ENCODE measurements at regions not wholly inside any gene's neighbourhood (a gene's known extent, or its start where the extent isn't known, plus 50 kb on each side); places are given as distances from the start of the nearest gene placed in this dataset.

GRCh38 chr3:22159004-22159695 is 408.1 kb upstream of the ZNF385D start:
- no peak for TF ChIP-seq POLR2AphosphoS5 (IDR thresholded peaks at IDR 0.05; ENCODE audit: low read depth, low read length)
- no peak for TF ChIP-seq TAF1 (IDR thresholded peaks at IDR 0.05; ENCODE audit: borderline replicate concordance, insufficient read depth, low read length)
- TF ChIP-seq REST (IDR thresholded peaks at IDR 0.05; ENCODE audit: insufficient read depth in 1 of 2, low read depth in 2 of 2, low read length in 2 of 2), result no peak
- no peak for TF ChIP-seq SIN3A (IDR thresholded peaks at IDR 0.05; ENCODE audit: borderline replicate concordance, insufficient read depth, low read length)
- no peak for TF ChIP-seq FOXP2 (optimal IDR thresholded peaks at IDR 0.05; ENCODE audit: borderline replicate concordance, extremely low read depth, extremely low read length, insufficient read depth)

GRCh38 chr3:22161315-22161714 is 410.3 kb upstream of the ZNF385D start:
- TF ChIP-seq TAF1 (IDR thresholded peaks at IDR 0.05; ENCODE audit: borderline replicate concordance, insufficient read depth, low read length), result no peak
- no peak for TF ChIP-seq REST (IDR thresholded peaks at IDR 0.05; ENCODE audit: insufficient read depth in 1 of 2, low read depth in 2 of 2, low read length in 2 of 2)
- TF ChIP-seq FOXP2 (optimal IDR thresholded peaks at IDR 0.05; ENCODE audit: borderline replicate concordance, extremely low read depth, extremely low read length, insufficient read depth), result no peak
- no peak for TF ChIP-seq SIN3A (IDR thresholded peaks at IDR 0.05; ENCODE audit: borderline replicate concordance, insufficient read depth, low read length)
- no peak for TF ChIP-seq POLR2AphosphoS5 (IDR thresholded peaks at IDR 0.05; ENCODE audit: low read depth, low read length)

GRCh38 chr3:22170370-22170769 is 419.4 kb upstream of the ZNF385D start:
- TF ChIP-seq POLR2AphosphoS5 (IDR thresholded peaks at IDR 0.05; ENCODE audit: low read depth, low read length) (no peak), SIN3A (IDR thresholded peaks at IDR 0.05; ENCODE audit: borderline replicate concordance, insufficient read depth, low read length) (no peak), TAF1 (IDR thresholded peaks at IDR 0.05; ENCODE audit: borderline replicate concordance, insufficient read depth, low read length) (no peak), REST (IDR thresholded peaks at IDR 0.05; ENCODE audit: insufficient read depth in 1 of 2, low read depth in 2 of 2, low read length in 2 of 2) (no peak), FOXP2 (optimal IDR thresholded peaks at IDR 0.05; ENCODE audit: borderline replicate concordance, extremely low read depth, extremely low read length, insufficient read depth) (no peak)

- TF ChIP-seq REST (IDR thresholded peaks at IDR 0.05; ENCODE audit: insufficient read depth in 1 of 2, low read depth in 2 of 2, low read length in 2 of 2) (no peak), SIN3A (IDR thresholded peaks at IDR 0.05; ENCODE audit: borderline replicate concordance, insufficient read depth, low read length) (no peak), POLR2AphosphoS5 (IDR thresholded peaks at IDR 0.05; ENCODE audit: low read depth, low read length) (no peak), TAF1 (IDR thresholded peaks at IDR 0.05; ENCODE audit: borderline replicate concordance, insufficient read depth, low read length) (no peak), FOXP2 (optimal IDR thresholded peaks at IDR 0.05; ENCODE audit: borderline replicate concordance, extremely low read depth, extremely low read length, insufficient read depth) (no peak)
Observed at GRCh38 chr3:22172964-22173363, 422.0 kb upstream of the ZNF385D start.
